Erythroblast (primary cell): ENCODE measurements at regions not wholly inside any gene's neighbourhood (a gene's known extent, or its start where the extent isn't known, plus 50 kb on each side); places are given as distances from the start of the nearest gene placed in this dataset.

ENCODE experiments used
- DNase-seq, 2 experiments: peaks; one replicate each; lab custom pipeline; 2025; lab: John Stamatoyannopoulos, UW
- GATA1 ChIP-seq: IDR thresholded peaks from 2 replicates; pipeline ENCODE4 v1.6.1; 2011; ENCODE audit warnings: low read depth, mild to moderate bottlenecking, control low read depth, low read length, moderate library complexity
- POLR2A ChIP-seq: IDR thresholded peaks from 2 replicates; pipeline ENCODE4 v1.6.1; 2011; ENCODE audit warnings: mild to moderate bottlenecking, low read length

GRCh38 chr1:221302357-221302756, 423.1 kb downstream of the HLX start:
- no peak for DNase-seq
- no peak for TF ChIP-seq GATA1
- no peak for TF ChIP-seq POLR2A

DNA sequence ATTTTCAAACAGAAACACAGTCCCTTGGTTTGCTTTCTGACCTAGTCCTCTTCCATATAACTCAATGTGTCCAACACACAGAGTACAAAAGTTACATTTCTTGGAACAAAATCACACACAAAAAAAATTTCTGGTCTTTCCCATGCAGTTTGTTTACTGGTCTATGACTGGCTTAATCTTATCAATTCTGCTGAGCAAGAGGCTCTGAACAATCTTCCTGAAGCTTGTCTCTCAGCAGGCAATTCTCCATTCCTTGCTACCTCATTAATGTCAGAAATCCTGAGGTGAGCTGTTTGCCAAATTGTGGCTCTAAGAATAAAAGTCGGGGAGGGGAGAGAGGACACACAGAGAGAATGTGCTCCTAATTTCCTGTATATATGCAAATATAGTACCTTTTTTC, 423.6 kb downstream of the HLX start:
- no peak for TF ChIP-seq GATA1
- TF ChIP-seq POLR2A = no peak
- no peak for DNase-seq

DNA sequence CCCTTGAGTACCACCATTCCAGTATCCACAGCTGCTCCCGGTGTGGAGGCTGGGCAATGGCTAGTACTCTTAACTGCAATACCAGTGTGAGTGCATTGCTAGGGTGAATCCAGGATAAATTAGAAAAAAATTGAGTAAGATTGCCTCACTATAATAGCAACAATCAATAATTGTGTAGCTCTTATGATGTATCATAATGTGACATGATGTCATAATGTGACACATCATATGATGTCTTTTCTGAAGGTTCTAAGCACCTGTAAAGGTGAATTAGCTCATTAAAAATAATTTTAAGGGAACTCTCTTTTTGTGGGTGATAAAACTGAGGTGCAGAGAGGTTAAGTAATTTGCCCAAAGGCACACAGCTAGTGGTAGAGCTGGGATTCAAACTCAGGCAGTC, 424.4 kb downstream of the HLX start:
- TF ChIP-seq GATA1 (no peak), POLR2A (no peak)
- DNase-seq = no peak

DNA sequence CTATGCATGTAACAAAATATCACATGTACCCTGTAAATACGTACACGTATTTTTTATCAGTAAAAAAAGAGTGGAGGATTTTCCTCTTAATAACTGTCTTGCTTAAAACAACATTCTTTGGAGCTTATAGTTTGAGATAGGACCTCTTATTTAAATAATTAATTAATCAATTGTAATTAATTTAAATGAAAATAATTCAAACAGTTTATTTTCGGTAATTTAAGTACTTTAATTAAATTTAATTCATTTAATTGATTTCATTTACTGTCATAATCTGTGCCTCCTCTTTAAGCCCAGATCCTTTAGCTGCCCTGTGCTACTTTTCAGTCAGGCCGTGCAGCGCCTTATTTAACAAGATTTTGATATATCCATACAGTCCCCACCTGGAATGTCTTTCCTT, 427.0 kb downstream of the HLX start:
- no peak for TF ChIP-seq POLR2A
- no peak for TF ChIP-seq GATA1
- DNase-seq = no peak

DNA sequence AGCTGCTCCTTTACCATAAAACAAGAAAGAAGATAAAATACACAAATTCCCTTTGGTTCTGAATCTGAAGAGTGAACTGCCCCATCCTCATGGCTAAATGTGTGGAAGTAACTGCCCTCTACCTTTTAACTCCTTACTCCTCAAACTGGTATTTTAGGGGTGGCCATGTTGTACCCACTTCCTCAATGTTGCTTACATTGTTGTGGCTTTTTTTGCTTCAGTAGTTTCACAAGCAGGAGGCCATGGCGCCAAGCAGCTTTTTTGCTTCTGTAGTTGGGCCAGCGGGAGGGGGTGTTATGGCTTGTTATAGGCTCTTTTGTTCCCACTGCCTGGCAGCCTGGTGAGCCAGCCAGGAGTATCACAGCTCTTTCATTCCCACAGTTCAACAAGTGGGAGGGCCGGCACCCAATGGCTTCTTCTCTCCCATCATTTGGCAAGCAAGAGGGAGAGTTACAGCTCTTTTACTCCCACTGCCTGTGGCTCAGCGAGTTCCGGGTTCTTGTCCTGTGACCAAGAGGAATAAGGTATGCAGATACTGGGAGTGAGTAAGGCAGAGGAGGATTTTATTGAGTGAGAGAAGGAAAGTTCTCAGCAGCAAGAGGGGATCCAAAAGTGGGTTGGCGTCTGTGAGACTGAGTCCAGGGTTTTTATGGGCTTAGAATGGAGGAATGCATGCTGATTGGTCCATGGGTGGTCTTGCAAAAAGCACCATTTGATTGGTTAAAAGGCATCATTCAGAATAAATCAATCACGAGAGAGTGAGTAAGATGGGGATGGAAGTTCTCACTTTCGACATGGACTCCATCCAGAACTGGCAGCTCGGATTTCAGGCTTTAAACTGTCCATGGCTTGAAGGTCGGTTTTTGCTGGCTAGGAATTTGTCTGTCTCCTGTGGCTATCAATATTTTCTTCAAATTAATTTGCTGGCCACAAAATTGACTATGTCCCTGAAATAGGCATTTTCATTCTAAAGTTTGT, 429.6 kb downstream of the HLX start:
- no peak for DNase-seq
- TF ChIP-seq GATA1 (no peak), POLR2A (no peak)

GRCh38 chr1:221309723-221310122, 430.5 kb downstream of the HLX start:
- TF ChIP-seq POLR2A (no peak), GATA1 (no peak)
- no peak for DNase-seq

- TF ChIP-seq GATA1 = no peak
- DNase-seq = no peak
Measured at GRCh38 chr1:221310180-221310579, 430.9 kb downstream of the HLX start.

GRCh38 chr1:221315330-221315729, 426.6 kb downstream of the DUSP10 start:
- DNase-seq = no peak
- TF ChIP-seq POLR2A (no peak), GATA1 (no peak)

GRCh38 chr1:221316491-221317056, 425.3 kb downstream of the DUSP10 start:
- DNase-seq = peak in 1 of 2 experiments; percentile 35
- TF ChIP-seq GATA1 (no peak), POLR2A (no peak)

- no peak for DNase-seq
- TF ChIP-seq GATA1 (no peak), POLR2A (no peak)
Measured at GRCh38 chr1:221317537-221317936, 424.4 kb downstream of the DUSP10 start.

- TF ChIP-seq GATA1 = no peak
- TF ChIP-seq POLR2A = no peak
- no peak for DNase-seq
Measured at GRCh38 chr1:221327954-221328353, 413.9 kb downstream of the DUSP10 start.

GRCh38 chr1:221328371-221328770, 413.5 kb downstream of the DUSP10 start:
- TF ChIP-seq GATA1 (no peak), POLR2A (no peak)
- no peak for DNase-seq

GRCh38 chr1:221331273-221332183, 410.4 kb downstream of the DUSP10 start:
- TF ChIP-seq POLR2A (no peak), GATA1 (no peak)
- DNase-seq = no peak
